Adipocyte (in vitro differentiated cells): ENCODE measurements at regions not wholly inside any gene's neighbourhood (a gene's known extent, or its start where the extent isn't known, plus 50 kb on each side); places are given as distances from the start of the nearest gene placed in this dataset.
A peak's percentile ranks its signal among the peaks of the same experiment; 100 is the strongest.

Source experiments
- DNase-seq: peaks from one replicate; pipeline ENCODE4 v3.0.0-alpha.2; 2015; ENCODE audit warnings: low read depth
- H3K27me3 ChIP-seq: replicated peaks from 2 replicates; pipeline ENCODE4 v1.7.0; 2013; ENCODE audit warnings: mild to moderate bottlenecking, low read length, moderate library complexity; ENCODE audit not compliant: control insufficient read depth, insufficient read depth
- H3K36me3 ChIP-seq: 2 replicates; pipeline ENCODE4 v1.7.0; 2013; ENCODE audit warnings: low read length, mild to moderate bottlenecking, moderate library complexity; ENCODE audit not compliant: control insufficient read depth, insufficient read depth, severe bottlenecking
- H3K4me1 ChIP-seq: 2 replicates; pipeline ENCODE4 v1.7.0; 2013; ENCODE audit warnings: mild to moderate bottlenecking, low read length, moderate library complexity; ENCODE audit not compliant: control insufficient read depth, insufficient read depth
- H3K4me3 ChIP-seq: 2 replicates; pipeline ENCODE4 v1.7.0; 2013; ENCODE audit warnings: mild to moderate bottlenecking, low read length, moderate library complexity
- H3K9ac ChIP-seq: 2 replicates; pipeline ENCODE4 v1.7.0; 2013; ENCODE audit warnings: mild to moderate bottlenecking, low read length, moderate library complexity
- H3K9me3 ChIP-seq: 2 replicates; pipeline ENCODE4 v1.7.0; 2013; ENCODE audit warnings: mild to moderate bottlenecking, low read length, moderate library complexity; ENCODE audit not compliant: control insufficient read depth

DNA sequence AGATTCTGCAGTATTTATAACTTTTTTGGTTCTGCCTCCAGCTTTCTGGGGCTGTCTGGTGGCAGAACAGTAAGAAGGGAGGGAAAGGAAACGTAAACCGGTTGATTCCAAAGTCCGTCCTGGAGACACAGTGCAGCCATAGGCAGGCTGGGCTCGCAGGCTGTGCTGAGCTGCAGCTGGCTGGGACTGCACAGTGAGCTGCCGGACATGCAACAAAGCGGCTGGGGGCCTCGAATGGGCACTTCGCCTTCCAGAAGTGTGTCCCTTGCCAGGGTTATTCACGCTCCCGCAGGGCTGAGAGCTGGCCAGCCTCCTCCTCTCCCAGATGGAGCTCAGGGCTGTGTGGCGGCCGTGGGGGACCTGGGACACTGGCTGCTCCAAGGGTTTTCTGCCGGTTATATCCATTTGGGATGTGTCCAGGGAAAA is 78.1 kb upstream of the CD93 start:
- H3K9me3 ChIP-seq = no peaks in the 10 kb centered on the region
- H3K36me3 ChIP-seq = no peaks in the 10 kb centered on the region
- no peak for DNase-seq
- no peaks in the 10 kb centered on the region for H3K27me3 ChIP-seq
- no peak overlapping the region for H3K4me3 ChIP-seq
- peaks cover 42% of the 10 kb centered on the region for H3K4me1 ChIP-seq
- H3K9ac ChIP-seq = no peak overlapping the region

DNA sequence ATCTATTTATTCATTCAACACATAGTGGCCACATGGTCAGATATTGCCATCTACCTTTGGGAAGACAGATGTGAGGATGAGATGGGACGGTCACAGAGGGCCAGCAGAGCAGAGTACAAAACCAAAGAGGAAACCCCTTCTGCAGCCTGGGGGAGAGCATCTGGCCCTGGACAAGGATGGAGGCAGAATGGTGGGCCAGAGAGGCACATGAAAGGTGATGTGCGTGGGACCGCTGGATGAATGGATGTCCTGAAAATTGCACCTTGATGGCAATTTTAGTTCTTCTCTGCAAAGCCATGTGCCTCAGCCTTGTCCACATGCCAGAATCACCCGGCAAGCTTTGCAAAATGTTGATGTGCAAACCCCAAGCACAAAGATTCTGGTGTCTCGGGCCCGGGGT is 77.4 kb upstream of the CD93 start:
- Histone ChIP-seq H3K27me3 (no peaks in the 10 kb centered on the region), H3K4me3 (no peak overlapping the region), H3K36me3 (no peaks in the 10 kb centered on the region), H3K9me3 (no peaks in the 10 kb centered on the region), H3K9ac (no peak overlapping the region), H3K4me1 (peaks cover 42% of the 10 kb centered on the region)
- no peak for DNase-seq

DNA sequence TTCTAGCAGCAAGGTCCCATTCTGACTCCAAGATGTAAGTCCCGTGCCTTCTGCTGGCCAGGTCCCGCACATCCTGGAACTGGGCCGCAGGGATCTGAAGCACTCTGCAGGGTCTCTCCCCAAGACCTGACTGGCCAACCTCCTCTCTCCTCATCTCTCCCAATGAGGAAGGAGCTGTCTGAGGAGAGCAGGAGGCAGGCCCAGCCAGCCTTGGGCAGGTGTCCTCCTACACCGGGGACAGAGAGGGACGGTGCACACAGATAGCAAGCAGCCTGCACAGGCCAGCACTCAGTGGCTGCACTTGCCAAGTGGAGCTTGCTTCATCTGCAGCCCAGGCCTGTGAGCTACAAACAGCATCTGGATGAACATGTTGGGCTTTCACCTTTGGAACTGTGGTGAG is 76.8 kb upstream of the CD93 start:
- Histone ChIP-seq H3K4me3 (no peak overlapping the region), H3K36me3 (no peaks in the 10 kb centered on the region), H3K9me3 (no peaks in the 10 kb centered on the region), H3K4me1 (peaks cover 42% of the 10 kb centered on the region), H3K9ac (no peak overlapping the region), H3K27me3 (no peaks in the 10 kb centered on the region)
- no peak for DNase-seq

DNA sequence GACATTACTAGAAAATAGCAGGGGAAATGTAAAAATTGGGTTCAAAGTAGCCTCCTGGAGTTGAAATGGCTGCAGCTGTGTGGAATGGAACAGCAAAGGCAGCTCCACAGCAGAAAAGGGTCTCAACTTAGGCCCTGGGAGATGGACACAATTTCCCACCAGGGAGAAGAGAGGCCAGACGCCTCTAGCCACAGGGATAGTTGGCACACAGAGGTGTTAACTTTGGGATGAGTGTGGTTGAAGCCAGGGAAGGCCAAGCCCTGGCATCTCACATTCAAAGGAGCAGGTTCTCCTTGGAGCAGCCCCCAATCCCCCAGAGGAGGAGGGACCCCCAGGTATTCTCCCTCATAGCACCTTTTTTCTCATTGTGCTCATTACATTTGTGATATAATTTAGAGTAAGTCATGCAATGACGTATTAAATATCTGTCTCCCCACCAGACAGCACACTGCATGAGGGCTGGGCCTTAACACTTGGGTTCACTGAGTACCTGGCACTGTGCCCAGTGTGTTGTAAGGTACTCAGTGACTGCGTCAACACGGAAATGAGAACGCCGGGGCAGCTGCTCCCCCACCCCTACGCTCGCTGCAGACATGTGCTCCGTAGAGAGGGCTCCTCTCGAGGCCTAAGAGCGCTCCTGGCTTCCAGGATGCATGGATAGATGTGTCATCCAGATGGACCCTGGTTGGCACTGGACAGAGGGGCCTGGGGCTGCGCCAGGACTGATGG is 76.0 kb upstream of the CD93 start:
- H3K9me3 ChIP-seq = no peaks in the 10 kb centered on the region
- peaks cover 44% of the 10 kb centered on the region for H3K4me1 ChIP-seq
- H3K36me3 ChIP-seq = no peaks in the 10 kb centered on the region
- H3K27me3 ChIP-seq = no peaks in the 10 kb centered on the region
- no peak for DNase-seq
- no peak overlapping the region for H3K4me3 ChIP-seq
- no peak overlapping the region for H3K9ac ChIP-seq

DNA sequence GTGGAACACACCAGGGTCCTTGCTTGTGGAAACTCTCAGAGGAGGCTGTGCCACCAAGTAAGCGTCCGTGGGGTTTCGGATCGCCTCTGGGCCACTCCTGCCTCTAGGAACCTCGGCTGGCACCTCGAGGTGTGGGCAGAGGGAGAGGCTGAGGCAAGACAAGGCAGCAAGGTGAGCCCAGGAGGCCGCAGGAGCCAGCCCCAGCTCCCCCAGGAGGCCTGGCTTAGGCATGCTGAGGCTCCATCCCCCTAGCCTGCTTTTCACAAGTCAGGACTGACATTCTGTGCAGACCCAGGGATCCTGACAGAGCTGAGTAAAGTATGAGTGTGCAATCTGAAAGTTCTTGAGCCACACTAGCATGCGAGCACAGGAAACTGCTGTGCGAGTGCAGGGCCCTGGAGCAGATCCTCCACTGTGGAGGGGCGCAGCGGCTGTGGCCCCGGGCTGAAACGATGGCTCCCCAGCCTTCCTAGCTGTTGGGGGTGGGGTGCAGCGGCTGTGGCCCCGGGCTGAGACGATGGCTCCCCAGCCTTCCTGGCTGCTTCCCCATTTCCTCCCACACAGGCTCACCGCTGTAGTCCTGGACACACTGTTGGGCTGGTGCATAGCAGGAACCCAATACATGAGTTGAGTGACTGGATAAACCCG is 75.2 kb upstream of the CD93 start:
- no peak for DNase-seq

DNA sequence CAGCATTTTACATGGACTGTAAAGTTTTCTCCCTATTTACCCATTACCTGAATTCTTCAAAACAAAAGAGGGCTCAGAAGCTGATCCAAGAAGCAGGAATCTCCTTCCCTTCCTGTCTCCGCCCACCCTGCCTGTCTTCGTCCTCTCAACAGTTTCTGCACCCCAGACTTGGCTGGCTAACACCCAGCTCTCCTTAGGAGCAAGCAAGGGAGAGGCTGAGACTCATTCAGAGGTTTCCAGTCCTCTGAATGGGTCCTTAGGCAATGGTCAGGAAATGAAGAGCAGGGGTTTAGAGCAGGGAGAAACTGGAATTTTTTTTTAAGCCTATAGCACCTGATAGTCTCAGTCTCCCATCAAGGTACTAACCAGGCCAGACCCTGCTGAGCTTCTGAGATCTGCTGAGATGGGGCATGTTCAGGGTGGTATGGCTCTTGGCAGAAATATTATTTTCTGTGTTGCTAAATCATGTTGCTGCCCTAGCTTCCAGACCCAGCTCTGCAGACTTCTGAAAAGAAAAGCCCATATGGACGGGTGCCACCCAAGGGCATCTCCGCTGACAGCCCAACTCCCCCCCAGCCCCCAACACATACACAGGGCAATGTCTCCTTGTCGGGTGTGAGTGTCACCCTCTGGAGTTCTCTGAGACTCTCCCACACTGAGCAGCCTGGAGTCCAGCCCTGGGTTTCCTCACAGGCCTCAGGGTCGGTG is 74.6 kb upstream of the CD93 start:
- no peak overlapping the region for H3K4me3 ChIP-seq
- H3K27me3 ChIP-seq = no peaks in the 10 kb centered on the region
- DNase-seq = no peak
- no peak overlapping the region for H3K9ac ChIP-seq
- H3K9me3 ChIP-seq = no peaks in the 10 kb centered on the region
- peaks cover 59% of the 10 kb centered on the region for H3K4me1 ChIP-seq
- H3K36me3 ChIP-seq = no peaks in the 10 kb centered on the region

More for the DNA sequence above, 75.2 kb upstream of the CD93 start:
- H3K4me1 ChIP-seq = peaks cover 52% of the 10 kb centered on the region
- H3K36me3 ChIP-seq = no peaks in the 10 kb centered on the region
- H3K4me3 ChIP-seq = no peak overlapping the region
- H3K9me3 ChIP-seq = no peaks in the 10 kb centered on the region
- no peaks in the 10 kb centered on the region for H3K27me3 ChIP-seq
- H3K9ac ChIP-seq = no peak overlapping the region

DNA sequence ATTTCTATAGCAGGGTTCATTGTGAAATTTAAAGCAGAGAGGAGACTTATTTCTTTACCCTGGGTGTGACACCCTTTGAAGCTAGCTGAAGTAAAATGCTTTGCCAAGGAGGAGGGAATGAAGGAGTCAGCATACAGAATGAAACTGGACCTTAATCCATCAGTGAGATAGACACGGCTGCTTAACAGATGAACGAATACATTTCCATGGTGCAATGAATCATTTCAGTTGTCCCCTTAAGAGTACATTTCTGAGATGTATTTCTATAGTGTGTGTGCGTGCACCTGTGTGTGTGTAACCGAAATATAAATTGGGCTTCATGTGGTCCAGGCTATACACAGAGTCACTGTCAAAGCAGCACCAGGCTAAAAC is 73.8 kb upstream of the CD93 start:
- H3K36me3 ChIP-seq = no peaks in the 10 kb centered on the region
- peaks cover 60% of the 10 kb centered on the region for H3K4me1 ChIP-seq
- peak; percentile 49 for DNase-seq

DNA sequence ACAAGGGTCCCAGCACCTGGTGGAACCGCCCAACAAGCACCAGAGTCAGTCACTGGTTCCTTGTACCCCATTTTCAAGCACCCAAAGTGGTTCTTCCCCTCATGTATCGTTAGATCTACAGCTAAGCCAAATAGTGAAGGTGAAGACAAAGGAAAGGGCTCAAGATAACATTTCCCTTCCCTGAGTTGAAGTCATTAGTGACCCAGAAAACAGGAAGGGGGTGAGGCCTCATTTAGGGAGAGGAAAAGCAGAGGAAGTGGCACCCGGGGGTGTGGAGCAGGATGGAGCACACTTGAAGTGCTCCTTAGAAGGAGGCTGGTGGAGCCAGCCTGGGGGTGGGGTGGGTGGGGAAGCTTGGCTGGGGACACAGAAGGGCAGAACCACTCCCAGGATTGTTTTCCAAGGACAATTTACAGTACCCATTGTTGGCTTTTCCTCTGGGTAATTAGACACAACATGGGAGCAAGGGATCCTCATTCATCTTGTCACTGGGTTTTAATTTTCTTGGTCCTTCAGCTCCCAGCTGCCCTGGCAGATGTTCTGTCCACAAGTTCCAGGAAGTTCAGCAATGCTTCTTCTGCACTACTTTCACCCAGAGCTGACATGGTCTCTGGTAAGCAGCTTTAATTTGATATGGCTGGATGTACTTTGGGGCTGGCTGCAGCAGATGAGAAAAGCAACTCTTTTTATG is 73.3 kb upstream of the CD93 start:
- Histone ChIP-seq H3K9ac (peak overlapping the region; percentile 11), H3K4me1 (peaks cover 59% of the 10 kb centered on the region), H3K4me3 (no peak overlapping the region), H3K27me3 (no peaks in the 10 kb centered on the region), H3K36me3 (no peaks in the 10 kb centered on the region), H3K9me3 (no peaks in the 10 kb centered on the region)
- DNase-seq = no peak

More for the DNA sequence above, 73.8 kb upstream of the CD93 start:
- Histone ChIP-seq H3K27me3 (no peaks in the 10 kb centered on the region), H3K9me3 (no peaks in the 10 kb centered on the region), H3K4me3 (no peak overlapping the region), H3K9ac (peak overlapping the region; percentile 11)

DNA sequence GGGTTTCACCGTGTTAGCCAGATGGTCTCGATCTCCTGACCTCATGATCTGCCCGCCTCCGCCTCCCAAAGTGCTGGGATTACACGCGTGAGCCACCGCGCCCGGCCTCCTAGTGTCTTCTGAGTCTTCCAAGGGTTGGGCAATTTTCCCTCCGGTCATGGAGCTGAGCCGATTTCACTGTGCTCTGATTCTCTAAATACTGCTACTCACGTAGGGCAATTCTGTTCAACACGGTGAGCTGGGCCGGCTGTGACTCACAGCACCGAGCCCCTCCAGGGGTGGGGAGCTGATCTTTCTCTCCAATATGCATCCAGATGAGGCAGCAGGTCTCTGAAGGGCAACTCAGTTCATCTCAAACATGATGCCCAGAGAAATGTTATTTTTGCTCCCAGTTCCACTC is 71.6 kb upstream of the CD93 start:
- H3K27me3 ChIP-seq = no peaks in the 10 kb centered on the region
- no peaks in the 10 kb centered on the region for H3K9me3 ChIP-seq
- no peak overlapping the region for H3K9ac ChIP-seq
- H3K36me3 ChIP-seq = no peaks in the 10 kb centered on the region
- H3K4me3 ChIP-seq = no peak overlapping the region
- peaks cover 57% of the 10 kb centered on the region for H3K4me1 ChIP-seq
- no peak for DNase-seq

DNA sequence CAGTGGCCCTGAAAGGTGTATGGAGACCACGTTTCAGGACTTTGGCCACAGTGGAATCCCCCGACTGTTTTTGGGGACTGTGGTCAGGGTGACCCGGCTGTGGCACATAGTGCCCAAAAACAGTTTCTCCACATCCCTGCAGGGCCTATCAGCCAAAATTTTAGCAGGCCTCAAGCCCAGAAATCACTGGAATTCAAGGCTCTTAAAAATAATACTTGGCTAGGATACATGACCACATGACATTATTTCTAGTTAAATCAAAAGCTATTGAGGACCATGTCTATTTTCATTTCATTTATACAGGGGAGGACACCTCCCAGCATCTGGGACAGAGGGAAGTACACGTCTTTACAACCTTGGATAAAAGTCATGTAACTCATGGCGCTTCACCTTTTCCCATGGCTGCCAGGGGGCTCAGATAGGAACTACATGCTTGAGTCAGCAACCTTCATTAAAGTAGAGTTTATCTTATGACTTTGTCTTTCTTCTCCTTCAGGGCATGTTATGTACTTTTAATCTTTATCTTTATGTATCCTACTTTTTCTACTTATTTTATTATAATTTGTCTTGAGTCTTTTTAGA is 70.8 kb upstream of the CD93 start:
- H3K4me1 ChIP-seq = peaks cover 57% of the 10 kb centered on the region
- no peak overlapping the region for H3K4me3 ChIP-seq
- H3K9me3 ChIP-seq = no peaks in the 10 kb centered on the region
- H3K27me3 ChIP-seq = no peaks in the 10 kb centered on the region
- DNase-seq = no peak
- H3K36me3 ChIP-seq = no peaks in the 10 kb centered on the region
- H3K9ac ChIP-seq = peak overlapping the region; percentile 59
